Endodermal cell (in vitro differentiated cells): ENCODE measurements at regions not wholly inside any gene's neighbourhood (a gene's known extent, or its start where the extent isn't known, plus 50 kb on each side); places are given as distances from the start of the nearest gene placed in this dataset.

Experiments
- DNase-seq: peaks from one replicate; pipeline ENCODE4 v3.0.0-alpha.2; 2017
- H3K27ac ChIP-seq: 2 replicates; pipeline ENCODE4 v1.5.1; 2013; ENCODE audit warnings: mild to moderate bottlenecking, low read depth, low read length, moderate library complexity
- H3K27me3 ChIP-seq: 2 replicates; pipeline ENCODE4 v1.6.1; 2013; ENCODE audit warnings: mild to moderate bottlenecking, low read length, moderate library complexity; ENCODE audit not compliant: insufficient read depth, control insufficient read depth, poor library complexity, severe bottlenecking
- H3K36me3 ChIP-seq: 2 replicates; pipeline ENCODE4 v1.7.0; 2013; ENCODE audit warnings: mild to moderate bottlenecking, low read length, moderate library complexity; ENCODE audit not compliant: control insufficient read depth, insufficient read depth
- H3K4me1 ChIP-seq: one replicate; pipeline ENCODE4 v1.7.0; 2013; ENCODE audit warnings: low read length; ENCODE audit not compliant: control insufficient read depth, insufficient read depth
- H3K4me3 ChIP-seq: 2 replicates; pipeline ENCODE4 v1.5.1; 2013; ENCODE audit warnings: mild to moderate bottlenecking, low read length, moderate library complexity
- H3K9ac ChIP-seq: 2 replicates; pipeline ENCODE4 v1.6.1; 2013; ENCODE audit warnings: mild to moderate bottlenecking, low read length, moderate library complexity; ENCODE audit not compliant: poor library complexity, severe bottlenecking; ENCODE audit errors: extremely low read depth
- H3K9me3 ChIP-seq: 2 replicates; pipeline ENCODE4 v1.6.1; 2013; ENCODE audit warnings: mild to moderate bottlenecking, low read length, moderate library complexity; ENCODE audit not compliant: control insufficient read depth
- H3K27ac Mint-ChIP-seq: 2 replicates; pipeline ENCODE4 v1.8.0; 2020; ENCODE audit warnings: mixed read lengths
- H3K27me3 Mint-ChIP-seq: 2 replicates; pipeline ENCODE4 v1.8.0; 2021; ENCODE audit warnings: mild to moderate bottlenecking, mixed read lengths; ENCODE audit not compliant: insufficient read depth
- H3K36me3 Mint-ChIP-seq: 2 replicates; pipeline ENCODE4 v1.8.0; 2020; ENCODE audit warnings: low read depth, mixed read lengths
- H3K4me1 Mint-ChIP-seq: 2 replicates; pipeline ENCODE4 v1.8.0; 2020; ENCODE audit warnings: mixed read lengths
- H3K4me3 Mint-ChIP-seq: 2 replicates; pipeline ENCODE4 v1.8.0; 2020; ENCODE audit warnings: mild to moderate bottlenecking, moderate library complexity, mixed read lengths
- H3K9me3 Mint-ChIP-seq: 2 replicates; pipeline ENCODE4 v1.8.0; 2020; ENCODE audit warnings: mild to moderate bottlenecking, mixed read lengths
- CTCF ChIP-seq: fragments of 200-600 bp; sonication (generic); conservative IDR thresholded peaks from 2 replicates; pipeline ENCODE4 v1.5.0; 2021; ENCODE audit warnings: antibody characterized with exemption, mild to moderate bottlenecking
- WGBS, 2 experiments: methylation state at CpG; one replicate each; pipeline versions ENCODE4 v1.1.5 to v1.1.7; 2013; ENCODE audit warnings: missing lambda C conversion rate in 2 of 2, mixed read lengths in 1 of 2; ENCODE audit not compliant: insufficient coverage in 1 of 2, insufficient read length in 1 of 2; 5-methylcytosine and 5-hydroxymethylcytosine counted together

GRCh38 chr5:28558196-28558595 lies 1519.8 kb upstream of the CDH9 start:
- H3K36me3 ChIP-seq = no peaks in the 10 kb centered on the region
- Mint-ChIP-seq H3K27ac (no peak overlapping the region), H3K9me3 (peaks cover 3% of the 10 kb centered on the region), H3K36me3 (no peaks in the 10 kb centered on the region), H3K27me3 (no peaks in the 10 kb centered on the region), H3K4me1 (peaks cover 21% of the 10 kb centered on the region), H3K4me3 (no peak overlapping the region)
- WGBS, 2 experiments = 90 to 100% methylated on average over 1 of the region's 1 CpG
- H3K4me3 ChIP-seq = no peak overlapping the region
- DNase-seq = no peak
- H3K9me3 ChIP-seq = no peaks in the 10 kb centered on the region
- H3K27ac ChIP-seq = no peak overlapping the region
- no peaks in the 10 kb centered on the region for H3K27me3 ChIP-seq
- no peak overlapping the region for H3K9ac ChIP-seq
- H3K4me1 ChIP-seq = no peaks in the 10 kb centered on the region
- no peak for TF ChIP-seq CTCF

GRCh38 chr5:28557114-28557513 lies 1518.7 kb upstream of the CDH9 start:
- H3K4me3 Mint-ChIP-seq = no peak overlapping the region
- H3K27ac Mint-ChIP-seq = no peak overlapping the region
- Histone ChIP-seq H3K4me1 (no peaks in the 10 kb centered on the region), H3K27me3 (no peaks in the 10 kb centered on the region), H3K36me3 (no peaks in the 10 kb centered on the region), H3K9ac (no peak overlapping the region), H3K9me3 (no peaks in the 10 kb centered on the region), H3K27ac (no peak overlapping the region), H3K4me3 (no peak overlapping the region)
- no peak for TF ChIP-seq CTCF
- H3K27me3 Mint-ChIP-seq = no peaks in the 10 kb centered on the region
- no peak for DNase-seq
- H3K36me3 Mint-ChIP-seq = no peaks in the 10 kb centered on the region
- H3K9me3 Mint-ChIP-seq = peaks cover 11% of the 10 kb centered on the region
- H3K4me1 Mint-ChIP-seq = peaks cover 21% of the 10 kb centered on the region

GRCh38 chr5:28549588-28549987 lies 1511.2 kb upstream of the CDH9 start:
- no peak overlapping the region for H3K27ac Mint-ChIP-seq

More at GRCh38 chr5:28549588-28549987, 1511.2 kb upstream of the CDH9 start:
- no peak for TF ChIP-seq CTCF
- Histone ChIP-seq H3K9ac (no peak overlapping the region), H3K27me3 (no peaks in the 10 kb centered on the region), H3K36me3 (no peaks in the 10 kb centered on the region), H3K27ac (no peak overlapping the region), H3K9me3 (no peaks in the 10 kb centered on the region), H3K4me1 (no peaks in the 10 kb centered on the region), H3K4me3 (no peak overlapping the region)
- peaks cover 16% of the 10 kb centered on the region for H3K9me3 Mint-ChIP-seq
- H3K27me3 Mint-ChIP-seq = no peaks in the 10 kb centered on the region
- H3K36me3 Mint-ChIP-seq = no peaks in the 10 kb centered on the region
- DNase-seq = no peak
- H3K4me1 Mint-ChIP-seq = peaks cover under 1% of the 10 kb centered on the region
- 95% methylated on average over 2 of the region's 2 CpGs; no CpG with 5 or more reads in 1 of the 2 experiments for WGBS, 2 experiments
- H3K4me3 Mint-ChIP-seq = no peak overlapping the region
